Endothelial cell of umbilical vein (primary cell): ENCODE measurements at regions not wholly inside any gene's neighbourhood (a gene's known extent, or its start where the extent isn't known, plus 50 kb on each side); places are given as distances from the start of the nearest gene placed in this dataset.

Experiments
- BruUV-seq: library from RNA; stranded (reverse); fragments of 400-500 nt; replicated peaks from 2 replicates; lab custom pipeline; 2021; lab: Mats Ljungman, UMichigan
- CTCF ChIA-PET: fragments of 300-600, 350-600 bp; sonication (Branson Sonifier 250); formaldehyde crosslinking; loops from one replicate; lab custom pipeline; 2021; ENCODE audit warnings: antibody characterized with exemption, inconsistent platforms; lab: Charles Lee
- POLR2A ChIA-PET: fragments of 300-600, 350-600 bp; sonication (Branson Sonifier 250); formaldehyde crosslinking; loops from one replicate; lab custom pipeline; 2021; ENCODE audit warnings: antibody characterized with exemption, inconsistent platforms; lab: Charles Lee
- DNase-seq: peaks from one replicate; pipeline ENCODE4 v3.0.0-alpha.2; 2011; ENCODE audit warnings: low read depth, low spot score
- FAIRE-seq: peaks from 2 replicates; lab custom pipeline; 2011; peaks lifted over from hg19 to GRCh38; lab: Jason Lieb, UNC
- H2AFZ ChIP-seq: 2 replicates; pipeline ENCODE4 v1.6.0; 2012; ENCODE audit warnings: low read depth, low read length, control low read depth, inconsistent platforms
- H3K27ac ChIP-seq: 2 replicates; pipeline ENCODE4 v1.5.1; 2011; ENCODE audit warnings: low read depth, mild to moderate bottlenecking, control low read depth, low read length, moderate library complexity; ENCODE audit not compliant: insufficient read depth
- H3K27me3 ChIP-seq, 2 experiments: 2 replicates each; pipeline versions ENCODE4 v1.6.0 to v1.6.1; 2011; ENCODE audit warnings: low read length in 2 of 2, mixed read lengths in 1 of 2; ENCODE audit not compliant: control insufficient read depth in 2 of 2, insufficient read depth in 2 of 2
- H3K36me3 ChIP-seq, 2 experiments: 2 replicates in 1 of 2; 3 replicates in 1 of 2; pipeline ENCODE4 v1.5.1; 2011; ENCODE audit warnings: low read length in 2 of 2, mild to moderate bottlenecking in 1 of 2, moderate library complexity in 1 of 2; ENCODE audit not compliant: control insufficient read depth in 2 of 2, insufficient read depth in 2 of 2; ENCODE audit errors: extremely low read depth in 1 of 2
- H3K4me1 ChIP-seq: 3 replicates; pipeline ENCODE4 v1.5.1; 2011; ENCODE audit warnings: mild to moderate bottlenecking, low read length; ENCODE audit not compliant: control insufficient read depth, insufficient read depth; ENCODE audit errors: extremely low read depth
- H3K4me2 ChIP-seq: 2 replicates; pipeline ENCODE4 v1.6.1; 2011; ENCODE audit warnings: low read length, control low read depth, mixed read lengths; ENCODE audit not compliant: insufficient read depth
- H3K4me3 ChIP-seq, 3 experiments: fragments of 200-600 bp in 1 of 3; sonication (generic), shearing (Covaris generic) in 1 of 3; replicated peaks in 1 of 3; 2 replicates each; pipeline ENCODE4 v1.5.1; 2011 to 2016; ENCODE audit warnings: control low read depth in 3 of 3, low read length in 3 of 3, mild to moderate bottlenecking in 2 of 3, inconsistent platforms in 1 of 3, low read depth in 1 of 3, moderate library complexity in 1 of 3; ENCODE audit not compliant: insufficient read depth in 1 of 3
- H3K79me2 ChIP-seq: 2 replicates; pipeline ENCODE4 v1.6.0; 2012; ENCODE audit warnings: low read length, inconsistent platforms; ENCODE audit not compliant: control insufficient read depth, insufficient read depth
- H3K9ac ChIP-seq: replicated peaks from 2 replicates; pipeline ENCODE3; 2011; ENCODE audit warnings: low read length, control low read depth; ENCODE audit not compliant: insufficient read depth; ENCODE audit errors: extremely low read depth
- H3K9me1 ChIP-seq: replicated peaks from 3 replicates; pipeline ENCODE4 v1.6.0; 2011; ENCODE audit warnings: mild to moderate bottlenecking, low read length; ENCODE audit not compliant: control insufficient read depth, insufficient read depth; ENCODE audit errors: extremely low read depth
- H3K9me3 ChIP-seq: replicated peaks from 2 replicates; pipeline ENCODE4 v1.5.1; 2012; ENCODE audit warnings: low read length, inconsistent platforms; ENCODE audit not compliant: control insufficient read depth, insufficient read depth
- H4K20me1 ChIP-seq: replicated peaks from 2 replicates; pipeline ENCODE3; 2011; ENCODE audit warnings: mild to moderate bottlenecking, low read length; ENCODE audit not compliant: control insufficient read depth, insufficient read depth; ENCODE audit errors: extremely low read depth
- CTCF ChIP-seq, 2 donors: IDR thresholded peaks; 1 replicate in 1 of 2; 2 replicates in 1 of 2; pipeline ENCODE4 v1.5.1; 2011; ENCODE audit warnings: low read length in 2 of 2, mild to moderate bottlenecking in 2 of 2, moderate library complexity in 2 of 2, control low read depth in 1 of 2, inconsistent platforms in 1 of 2, low read depth in 1 of 2; ENCODE audit not compliant: insufficient read depth in 1 of 2; ENCODE audit errors: extremely low read depth in 1 of 2
- EZH2 ChIP-seq: IDR thresholded peaks from 2 replicates; pipeline ENCODE4 v1.6.1; 2012; ENCODE audit warnings: borderline replicate concordance, low read depth, mild to moderate bottlenecking, moderate library complexity, low read length, inconsistent platforms; ENCODE audit not compliant: severe bottlenecking
- FOS ChIP-seq: IDR thresholded peaks from 2 replicates; pipeline ENCODE4 v1.6.1; 2011; ENCODE audit warnings: mild to moderate bottlenecking, low read length, moderate library complexity, borderline replicate concordance; ENCODE audit not compliant: insufficient read depth
- JUN ChIP-seq: IDR thresholded peaks from 2 replicates; pipeline ENCODE4 v1.6.1; 2011; ENCODE audit warnings: borderline replicate concordance, low read depth; ENCODE audit not compliant: insufficient read length, insufficient read depth
- MYC ChIP-seq: IDR thresholded peaks from one replicate; pipeline ENCODE4 v1.6.1; 2011; ENCODE audit warnings: mild to moderate bottlenecking, low read depth, low read length
- POLR2A ChIP-seq: IDR thresholded peaks from 2 replicates; pipeline ENCODE4 v1.6.1; 2012; ENCODE audit warnings: low read depth, mild to moderate bottlenecking, control low read depth, low read length
- POLR2AphosphoS5 ChIP-seq: IDR thresholded peaks from 2 replicates; pipeline ENCODE4 v1.6.1; 2012; ENCODE audit warnings: low read depth, mild to moderate bottlenecking, control low read depth, low read length, moderate library complexity; ENCODE audit not compliant: insufficient read depth
- dilution Hi-C: fragments of 300-500 bp; cut with MboI; formaldehyde crosslinking; loops from one replicate; pipeline ENCODE4 v1.15.0; 2019; ENCODE audit warnings: low sequenced_read_pairs; ENCODE audit not compliant: extremely low pct_ligation_motif_present
- intact Hi-C: fragments of 100-400 bp; cut with micrococcal nuclease; formaldehyde crosslinking; loops from one replicate; pipeline ENCODE4 v1.10.0; 2022
- TF ChIP-seq, protein P1 (sequence below): IDR thresholded peaks from 2 replicates; pipeline ENCODE4 v1.6.1; 2011; ENCODE audit not compliant: insufficient read depth, insufficient read length

- no peak overlapping the region for H3K4me2 ChIP-seq
- H3K27ac ChIP-seq: no peak overlapping the region
- no peak for FAIRE-seq
- H4K20me1 ChIP-seq: no peaks in the 10 kb centered on the region
- H3K79me2 ChIP-seq: no peaks in the 10 kb centered on the region
- TF ChIP-seq JUN (no peak), EZH2 (no peak), FOS (no peak)
- TF ChIP-seq, protein P1, sequence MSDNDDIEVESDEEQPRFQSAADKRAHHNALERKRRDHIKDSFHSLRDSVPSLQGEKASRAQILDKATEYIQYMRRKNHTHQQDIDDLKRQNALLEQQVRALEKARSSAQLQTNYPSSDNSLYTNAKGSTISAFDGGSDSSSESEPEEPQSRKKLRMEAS: no peak
- peaks cover 1% of the 10 kb centered on the region for H3K9me3 ChIP-seq
- ChIA-PET CTCF (no interaction called here), POLR2A (no interaction called here)
- H3K4me3 ChIP-seq: no peak overlapping the region
- H3K36me3 ChIP-seq: no peaks in the 10 kb centered on the region
- H3K9me1 ChIP-seq: no peaks in the 10 kb centered on the region
- H3K27me3 ChIP-seq: no peaks in the 10 kb centered on the region
- H3K4me1 ChIP-seq: no peaks in the 10 kb centered on the region
- no TSS peak for BruUV-seq
- dilution Hi-C loops (no loop called here), intact Hi-C loops (no loop called here)
- H3K9ac ChIP-seq: no peak overlapping the region
- DNase-seq: no peak
- H2AFZ ChIP-seq: no peak overlapping the region
These were observed 1155.4 kb downstream of the BCL11A start for GRCh38 chr2:59398081-59398480.

- Histone ChIP-seq H4K20me1 (no peaks in the 10 kb centered on the region), H3K27me3 (no peaks in the 10 kb centered on the region), H2AFZ (no peak overlapping the region), H3K9me3 (peaks cover 5% of the 10 kb centered on the region), H3K4me2 (no peak overlapping the region), H3K4me3 (no peak overlapping the region), H3K79me2 (no peaks in the 10 kb centered on the region), H3K27ac (no peak overlapping the region), H3K9ac (no peak overlapping the region), H3K4me1 (no peaks in the 10 kb centered on the region), H3K9me1 (no peaks in the 10 kb centered on the region), H3K36me3 (no peaks in the 10 kb centered on the region)
- FAIRE-seq (no peak), DNase-seq (no peak)
- POLR2A ChIA-PET: no interaction called here
- no TSS peak for BruUV-seq
- dilution Hi-C loops: no loop called here
- intact Hi-C loops: no loop called here
- TF ChIP-seq POLR2A (no peak), JUN (no peak), POLR2AphosphoS5 (no peak), MYC (no peak), CTCF (IDR thresholded peaks at IDR 0.05; ENCODE audit: extremely low read depth in 1 of 2, insufficient read depth in 1 of 2, low read depth in 1 of 2, low read length in 2 of 2) (no peak), EZH2 (no peak)
- CTCF ChIA-PET: no interaction called here
These were observed 1154.0 kb upstream of the FANCL start for GRCh38 chr2:59395119-59395518.
